DOHH2 (cell line): ENCODE measurements at regions not wholly inside any gene's neighbourhood (a gene's known extent, or its start where the extent isn't known, plus 50 kb on each side); places are given as distances from the start of the nearest gene placed in this dataset.
"Not testable (repeated sequence)": the region's sequence is repeated elsewhere in the genome, so short reads cannot be mapped to it uniquely, and the experiment has no call there.

ENCODE experiments used
- H3F3A ChIP-seq: fragments of 200-600 bp; sonication (generic), shearing (Covaris generic); 2 replicates; pipeline ENCODE4 v1.6.0; 2016; ENCODE audit warnings: antibody characterized with exemption, mild to moderate bottlenecking; ENCODE audit not compliant: control insufficient read depth, insufficient read depth
- H3K27ac ChIP-seq: fragments of 200-600 bp; sonication (generic); 2 replicates; pipeline ENCODE4 v1.5.1; 2014; ENCODE audit warnings: low read depth, mild to moderate bottlenecking, low read length, moderate library complexity
- H3K27me3 ChIP-seq: fragments of 200-600 bp; sonication (generic); 2 replicates; pipeline ENCODE4 v1.6.1; 2014; ENCODE audit warnings: mild to moderate bottlenecking, low read length, mixed read lengths; ENCODE audit not compliant: control insufficient read depth
- H3K36me3 ChIP-seq: fragments of 200-600 bp; sonication (generic); 2 replicates; pipeline ENCODE4 v1.6.1; 2014; ENCODE audit warnings: mild to moderate bottlenecking, low read length, moderate library complexity, mixed read lengths; ENCODE audit not compliant: control insufficient read depth
- H3K4me1 ChIP-seq: fragments of 200-600 bp; sonication (generic); 2 replicates; pipeline ENCODE4 v1.6.1; 2014; ENCODE audit warnings: mild to moderate bottlenecking, low read length, mixed read lengths; ENCODE audit not compliant: control insufficient read depth
- H3K4me2 ChIP-seq: fragments of 200-600 bp; sonication (generic); 2 replicates; pipeline ENCODE4 v1.6.0; 2014; ENCODE audit warnings: mild to moderate bottlenecking, low read length, moderate library complexity
- H3K4me3 ChIP-seq: fragments of 200-600 bp; sonication (generic); 2 replicates; pipeline ENCODE4 v1.5.1; 2014; ENCODE audit warnings: mild to moderate bottlenecking, low read length, mixed read lengths
- H3K79me2 ChIP-seq: fragments of 200-600 bp; sonication (generic); 2 replicates; pipeline ENCODE4 v1.6.1; 2014; ENCODE audit warnings: mild to moderate bottlenecking, low read length, mixed read lengths; ENCODE audit not compliant: control insufficient read depth
- H3K9me2 ChIP-seq: fragments of 200-600 bp; sonication (generic); replicated peaks from 2 replicates; pipeline ENCODE4 v1.6.1; 2014; ENCODE audit warnings: mild to moderate bottlenecking, low read length, mixed read lengths; ENCODE audit not compliant: control insufficient read depth
- H3K9me3 ChIP-seq: fragments of 200-600 bp; sonication (generic); 2 replicates; pipeline ENCODE4 v1.6.1; 2014; ENCODE audit warnings: antibody characterized with exemption, low read length, mixed read lengths; ENCODE audit not compliant: control insufficient read depth, insufficient read depth
- H4K20me1 ChIP-seq: fragments of 200-600 bp; sonication (generic); 2 replicates; pipeline ENCODE4 v1.6.0; 2014; ENCODE audit warnings: low read depth, mild to moderate bottlenecking, antibody characterized with exemption, low read length, moderate library complexity; ENCODE audit not compliant: control insufficient read depth, insufficient read depth
- CTCF ChIP-seq: fragments of 200-600 bp; sonication (generic); IDR thresholded peaks from one replicate; pipeline ENCODE4 v1.5.1; 2014; ENCODE audit warnings: antibody characterized with exemption, mild to moderate bottlenecking, low read depth, low read length; ENCODE audit not compliant: poor library complexity, severe bottlenecking
- EZH2phosphoT487 ChIP-seq: fragments of 200-600 bp; sonication (generic); IDR thresholded peaks from 2 replicates; pipeline ENCODE4 v1.6.1; 2017; ENCODE audit warnings: borderline replicate concordance, mild to moderate bottlenecking, antibody characterized with exemption, low read length, moderate library complexity, mixed read lengths

- no peak overlapping the region for H3K27ac ChIP-seq
- no peaks in the 10 kb centered on the region for H3F3A ChIP-seq
- no peak overlapping the region for H3K4me3 ChIP-seq
- H3K9me3 ChIP-seq: no peaks in the 10 kb centered on the region
- H3K4me2 ChIP-seq: no peak overlapping the region
- H3K27me3 ChIP-seq: no peaks in the 10 kb centered on the region
- H3K4me1 ChIP-seq: no peaks in the 10 kb centered on the region
- H3K9me2 ChIP-seq: no peaks in the 10 kb centered on the region
- no peaks in the 10 kb centered on the region for H3K36me3 ChIP-seq
- H4K20me1 ChIP-seq: no peaks in the 10 kb centered on the region
- no peaks in the 10 kb centered on the region for H3K79me2 ChIP-seq
- no peak for TF ChIP-seq CTCF
- no peak for TF ChIP-seq EZH2phosphoT487
Measured at GRCh38 chr6:68497927-68498326, 137.2 kb upstream of the ADGRB3 start.

- not testable (repeated sequence) for H3K79me2 ChIP-seq, H3K36me3 ChIP-seq, H3K9me3 ChIP-seq, H3K9me2 ChIP-seq, H3K4me2 ChIP-seq, H3K27me3 ChIP-seq, H4K20me1 ChIP-seq, H3K4me3 ChIP-seq, H3K4me1 ChIP-seq, H3K27ac ChIP-seq, H3F3A ChIP-seq
Measured at GRCh38 chr6:68494880-68495279, 140.2 kb upstream of the ADGRB3 start.

- Histone ChIP-seq H3K9me2 (no peaks in the 10 kb centered on the region), H3K9me3 (no peaks in the 10 kb centered on the region), H4K20me1 (no peaks in the 10 kb centered on the region), H3K4me3 (no peak overlapping the region), H3K4me2 (no peak overlapping the region), H3K36me3 (no peaks in the 10 kb centered on the region), H3K27ac (no peak overlapping the region), H3K27me3 (no peaks in the 10 kb centered on the region), H3K79me2 (no peaks in the 10 kb centered on the region), H3K4me1 (no peaks in the 10 kb centered on the region), H3F3A (no peaks in the 10 kb centered on the region)
- TF ChIP-seq EZH2phosphoT487 (no peak), CTCF (no peak)
Measured at GRCh38 chr6:68476611-68477010, 158.5 kb upstream of the ADGRB3 start.

- no peaks in the 10 kb centered on the region for H3K9me3 ChIP-seq
- H4K20me1 ChIP-seq: no peaks in the 10 kb centered on the region
- H3K27ac ChIP-seq: no peak overlapping the region
- H3K27me3 ChIP-seq: no peaks in the 10 kb centered on the region
- no peak overlapping the region for H3K4me2 ChIP-seq
- no peaks in the 10 kb centered on the region for H3K9me2 ChIP-seq
- no peak overlapping the region for H3K4me3 ChIP-seq
- no peaks in the 10 kb centered on the region for H3K79me2 ChIP-seq
- H3F3A ChIP-seq: no peaks in the 10 kb centered on the region
- no peaks in the 10 kb centered on the region for H3K36me3 ChIP-seq
- no peak for TF ChIP-seq CTCF
- no peak for TF ChIP-seq EZH2phosphoT487
- no peaks in the 10 kb centered on the region for H3K4me1 ChIP-seq
Measured at GRCh38 chr6:68473433-68474210, 161.5 kb upstream of the ADGRB3 start.
